ENCODE measurements at regions not wholly inside any gene's neighbourhood (a gene's known extent, or its start where the extent isn't known, plus 50 kb on each side); places are given as distances from the start of the nearest gene placed in this dataset.

DNA sequence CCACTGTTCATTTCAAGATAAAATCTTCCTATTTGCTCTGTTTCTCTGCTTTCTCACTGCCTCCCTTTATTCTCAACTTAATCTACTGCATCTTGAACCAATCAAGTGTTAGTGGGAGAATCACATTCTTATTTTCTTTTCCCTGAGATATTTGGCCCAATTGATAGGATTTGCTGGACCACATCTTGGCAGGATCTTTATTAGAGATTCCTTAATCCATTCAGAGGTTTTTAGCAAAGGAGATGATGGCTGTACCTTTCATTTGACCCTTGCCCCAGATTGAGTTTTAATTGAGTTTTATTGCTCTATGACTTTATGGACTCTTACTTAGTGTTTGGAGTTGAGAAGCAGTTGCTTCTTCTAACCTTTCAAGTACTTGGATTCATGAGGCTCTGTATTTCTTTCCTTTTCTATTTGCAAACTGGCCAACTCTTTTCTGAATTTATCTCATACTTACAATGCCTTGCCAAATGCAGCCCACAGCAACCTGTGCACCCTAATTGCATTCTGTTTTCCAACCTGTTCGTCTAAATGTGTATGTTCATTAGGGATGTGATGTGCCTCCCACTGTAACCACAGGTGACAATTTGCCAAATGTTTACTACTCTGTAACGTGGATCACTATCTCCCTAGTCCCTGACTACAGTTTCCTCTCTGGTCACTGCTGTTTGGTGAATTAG, 274.8 kb upstream of the KAZN start:
- H3K4me3 ChIP-seq (replicated peaks; ENCODE audit: low read depth, low read length): no peak overlapping the region
- DNase-seq (ENCODE audit: extremely low read depth, low read depth): no peak
- TF ChIP-seq, protein P1, sequence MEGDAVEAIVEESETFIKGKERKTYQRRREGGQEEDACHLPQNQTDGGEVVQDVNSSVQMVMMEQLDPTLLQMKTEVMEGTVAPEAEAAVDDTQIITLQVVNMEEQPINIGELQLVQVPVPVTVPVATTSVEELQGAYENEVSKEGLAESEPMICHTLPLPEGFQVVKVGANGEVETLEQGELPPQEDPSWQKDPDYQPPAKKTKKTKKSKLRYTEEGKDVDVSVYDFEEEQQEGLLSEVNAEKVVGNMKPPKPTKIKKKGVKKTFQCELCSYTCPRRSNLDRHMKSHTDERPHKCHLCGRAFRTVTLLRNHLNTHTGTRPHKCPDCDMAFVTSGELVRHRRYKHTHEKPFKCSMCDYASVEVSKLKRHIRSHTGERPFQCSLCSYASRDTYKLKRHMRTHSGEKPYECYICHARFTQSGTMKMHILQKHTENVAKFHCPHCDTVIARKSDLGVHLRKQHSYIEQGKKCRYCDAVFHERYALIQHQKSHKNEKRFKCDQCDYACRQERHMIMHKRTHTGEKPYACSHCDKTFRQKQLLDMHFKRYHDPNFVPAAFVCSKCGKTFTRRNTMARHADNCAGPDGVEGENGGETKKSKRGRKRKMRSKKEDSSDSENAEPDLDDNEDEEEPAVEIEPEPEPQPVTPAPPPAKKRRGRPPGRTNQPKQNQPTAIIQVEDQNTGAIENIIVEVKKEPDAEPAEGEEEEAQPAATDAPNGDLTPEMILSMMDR (IDR thresholded peaks at IDR 0.05; ENCODE audit: low read depth, low read length, missing control alignments): no peak

DNA sequence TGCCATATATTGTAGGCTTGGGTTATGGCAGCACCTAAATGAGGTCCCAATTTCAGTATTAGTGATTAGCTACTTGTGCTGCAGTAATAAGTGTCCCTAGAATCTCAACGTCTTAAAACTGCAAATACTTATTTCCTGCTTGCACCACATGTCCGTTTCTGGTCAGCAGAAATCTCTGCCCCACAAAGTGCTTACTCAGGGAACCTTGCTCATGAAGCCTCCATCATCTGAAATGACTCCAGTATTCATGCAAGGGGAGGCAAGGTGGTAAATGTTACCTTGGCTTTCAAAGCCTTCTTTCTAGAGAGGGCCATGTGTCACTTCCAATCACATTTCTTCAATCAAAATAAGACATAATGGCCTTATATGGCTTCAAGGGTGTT, 274.2 kb upstream of the KAZN start:
- no peak overlapping the region for H3K4me3 ChIP-seq (replicated peaks; ENCODE audit: low read depth, low read length)
- DNase-seq (ENCODE audit: extremely low read depth, low read depth): no peak
- TF ChIP-seq, protein P1 (IDR thresholded peaks at IDR 0.05; ENCODE audit: low read depth, low read length, missing control alignments): no peak

DNA sequence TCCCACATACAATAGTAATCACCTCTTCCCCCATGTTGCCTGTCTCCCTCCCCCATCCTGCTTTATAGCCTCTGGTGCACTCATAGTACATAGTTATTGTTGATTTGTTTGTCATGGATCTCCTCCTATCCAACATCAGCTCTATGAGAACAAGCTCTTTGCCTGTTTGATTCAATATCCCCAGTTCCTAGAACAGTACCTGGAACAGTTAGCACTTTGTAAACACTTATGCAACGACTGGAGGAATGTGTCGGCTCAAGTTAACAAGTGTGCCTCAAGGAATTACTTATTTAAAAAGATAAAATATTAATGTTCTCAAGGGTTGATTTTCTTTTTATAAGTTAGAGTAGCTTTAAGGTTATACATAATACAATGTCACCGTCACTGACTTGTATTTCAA, 271.6 kb upstream of the KAZN start:
- TF ChIP-seq, protein P1 (IDR thresholded peaks at IDR 0.05; ENCODE audit: low read depth, low read length, missing control alignments): no peak
- H3K4me3 ChIP-seq (replicated peaks; ENCODE audit: low read depth, low read length): no peak overlapping the region
- DNase-seq (ENCODE audit: extremely low read depth, low read depth): no peak

DNA sequence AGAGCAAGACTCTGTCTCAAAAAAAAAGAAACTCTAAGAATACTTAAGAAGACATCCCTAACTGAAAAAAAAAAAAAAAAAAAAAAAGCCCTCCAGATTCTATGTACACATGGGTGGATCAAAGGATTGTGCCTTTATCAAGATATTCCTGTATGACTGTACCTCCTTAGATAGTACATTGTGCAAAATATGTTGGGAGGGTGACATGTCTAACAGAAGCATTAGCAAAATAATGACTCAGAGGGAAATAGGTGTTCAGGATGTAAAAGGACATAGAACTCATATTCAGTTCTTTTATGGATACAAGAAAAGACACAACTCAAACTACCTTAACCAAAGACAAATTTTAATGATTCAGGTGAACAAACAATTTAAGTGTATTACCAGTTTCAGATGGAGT, 269.8 kb upstream of the KAZN start:
- TF ChIP-seq, protein P1 (IDR thresholded peaks at IDR 0.05; ENCODE audit: low read depth, low read length, missing control alignments): no peak
- no peak for DNase-seq (ENCODE audit: extremely low read depth, low read depth)
- H3K4me3 ChIP-seq (replicated peaks; ENCODE audit: low read depth, low read length): no peak overlapping the region

DNA sequence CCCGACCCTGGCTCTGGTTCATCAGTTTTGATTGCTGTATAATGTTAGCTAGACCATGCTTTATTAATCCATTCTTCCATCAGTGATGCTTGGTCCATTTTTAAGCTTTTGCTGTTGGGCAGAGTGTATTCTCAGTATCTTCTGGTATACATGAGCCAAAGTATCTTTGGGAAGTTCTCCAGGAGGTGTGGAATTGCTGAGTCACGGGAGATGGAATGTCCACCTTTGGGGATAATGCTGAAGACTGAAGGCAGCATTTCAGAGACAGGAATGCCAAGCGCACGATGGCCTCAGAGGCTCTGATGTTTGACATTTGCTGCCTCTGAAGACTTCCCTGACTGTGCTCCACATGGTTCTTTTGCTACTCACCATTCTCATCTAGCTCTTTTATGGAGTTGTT, 266.3 kb upstream of the KAZN start:
- TF ChIP-seq, protein P1 (IDR thresholded peaks at IDR 0.05; ENCODE audit: low read depth, low read length, missing control alignments): no peak
- DNase-seq (ENCODE audit: extremely low read depth, low read depth): no peak
- H3K4me3 ChIP-seq (replicated peaks; ENCODE audit: low read depth, low read length): no peak overlapping the region

DNA sequence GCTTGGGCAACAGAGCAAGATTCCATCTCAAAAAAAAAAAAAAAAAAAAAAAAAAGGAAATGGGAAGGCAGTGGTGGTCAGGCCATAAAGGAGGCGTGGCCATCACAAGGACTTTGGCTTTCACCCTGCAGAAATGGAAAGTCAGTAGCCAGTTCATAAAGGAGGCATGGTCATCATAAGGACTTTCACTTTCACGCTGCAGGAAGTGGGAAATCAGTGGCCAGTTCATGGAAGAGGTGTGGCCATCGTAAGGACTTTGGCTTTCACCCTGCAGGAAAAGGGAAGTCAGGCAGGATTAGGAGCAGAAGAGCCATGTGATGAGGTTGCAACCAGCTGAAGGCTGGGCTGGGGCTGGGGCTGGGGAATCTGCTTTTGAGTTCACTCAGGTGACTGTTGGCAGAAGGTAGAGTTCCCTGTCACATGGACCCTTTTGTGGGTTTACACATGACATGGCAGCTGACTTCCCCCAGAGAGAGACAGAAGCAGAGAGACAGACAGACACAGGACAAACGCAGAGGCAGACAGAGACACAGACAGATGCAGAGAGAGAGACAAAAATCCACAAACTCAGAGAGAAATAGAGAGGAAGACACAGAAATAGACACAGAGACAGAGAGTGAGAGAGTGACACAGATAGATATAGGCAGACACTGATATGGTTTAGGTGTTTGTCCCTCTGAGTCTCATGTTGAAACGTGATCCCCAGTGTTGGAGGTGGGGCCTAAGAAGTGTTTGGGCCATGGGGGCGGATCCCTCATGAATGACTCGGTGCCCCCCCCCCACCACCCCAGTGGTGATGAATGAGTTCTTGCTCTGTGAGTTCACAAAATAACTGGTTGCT, 263.9 kb upstream of the KAZN start:
- TF ChIP-seq, protein P1 (IDR thresholded peaks at IDR 0.05; ENCODE audit: low read depth, low read length, missing control alignments): no peak
- DNase-seq (ENCODE audit: extremely low read depth, low read depth): no peak
- no peak overlapping the region for H3K4me3 ChIP-seq (replicated peaks; ENCODE audit: low read depth, low read length)
